OCI-LY7 (cell line): ENCODE measurements at regions not wholly inside any gene's neighbourhood (a gene's known extent, or its start where the extent isn't known, plus 50 kb on each side); places are given as distances from the start of the nearest gene placed in this dataset.

Experiments used
- EZH2phosphoT487 ChIP-seq: fragments of 200-600 bp; sonication (generic); IDR thresholded peaks from 2 replicates; pipeline ENCODE4 v1.6.1; 2018; ENCODE audit warnings: low read depth, borderline replicate concordance, mild to moderate bottlenecking, mixed run types, antibody characterized with exemption, low read length, moderate library complexity, mixed read lengths
- TF ChIP-seq, protein P1 (sequence below): fragments of 200-600 bp; sonication (generic); conservative IDR thresholded peaks from 2 replicates; pipeline ENCODE4 v1.5.1; 2014; ENCODE audit warnings: mild to moderate bottlenecking, antibody characterized with exemption, low read length, moderate library complexity, mixed read lengths

DNA sequence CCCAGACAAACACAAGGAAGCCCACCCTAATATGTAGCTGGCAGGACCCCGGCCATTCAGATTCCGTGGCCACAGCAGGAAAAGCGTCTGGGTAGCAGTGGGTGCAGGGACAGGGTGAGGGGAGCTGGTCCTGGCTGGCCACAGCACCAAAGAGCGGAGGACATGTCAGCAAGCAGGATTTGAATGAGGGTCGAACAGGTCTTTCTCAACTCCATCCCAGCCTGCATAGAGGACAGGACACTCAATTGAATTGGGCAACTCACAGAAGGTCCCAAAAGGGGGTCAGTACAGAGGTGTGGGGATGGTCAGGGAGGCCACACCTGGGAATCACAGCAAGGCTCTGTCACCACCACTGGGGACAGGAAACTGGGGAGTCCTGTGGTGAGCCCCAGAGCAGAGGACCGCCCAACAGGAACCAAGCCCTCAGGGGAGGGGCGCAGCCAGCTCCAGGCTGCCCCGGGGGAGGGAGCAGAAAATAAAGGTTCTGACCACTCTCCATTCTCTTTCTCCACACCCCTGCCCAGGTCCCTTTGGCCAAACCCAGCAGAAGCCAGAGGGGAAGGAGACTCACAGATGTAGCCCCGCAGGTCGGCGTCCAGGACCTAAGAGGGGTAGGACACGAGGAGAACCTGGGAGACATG, 108.7 kb upstream of the PPP2R2D start:
- TF ChIP-seq, protein P1, sequence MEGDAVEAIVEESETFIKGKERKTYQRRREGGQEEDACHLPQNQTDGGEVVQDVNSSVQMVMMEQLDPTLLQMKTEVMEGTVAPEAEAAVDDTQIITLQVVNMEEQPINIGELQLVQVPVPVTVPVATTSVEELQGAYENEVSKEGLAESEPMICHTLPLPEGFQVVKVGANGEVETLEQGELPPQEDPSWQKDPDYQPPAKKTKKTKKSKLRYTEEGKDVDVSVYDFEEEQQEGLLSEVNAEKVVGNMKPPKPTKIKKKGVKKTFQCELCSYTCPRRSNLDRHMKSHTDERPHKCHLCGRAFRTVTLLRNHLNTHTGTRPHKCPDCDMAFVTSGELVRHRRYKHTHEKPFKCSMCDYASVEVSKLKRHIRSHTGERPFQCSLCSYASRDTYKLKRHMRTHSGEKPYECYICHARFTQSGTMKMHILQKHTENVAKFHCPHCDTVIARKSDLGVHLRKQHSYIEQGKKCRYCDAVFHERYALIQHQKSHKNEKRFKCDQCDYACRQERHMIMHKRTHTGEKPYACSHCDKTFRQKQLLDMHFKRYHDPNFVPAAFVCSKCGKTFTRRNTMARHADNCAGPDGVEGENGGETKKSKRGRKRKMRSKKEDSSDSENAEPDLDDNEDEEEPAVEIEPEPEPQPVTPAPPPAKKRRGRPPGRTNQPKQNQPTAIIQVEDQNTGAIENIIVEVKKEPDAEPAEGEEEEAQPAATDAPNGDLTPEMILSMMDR: no peak
- TF ChIP-seq EZH2phosphoT487: no peak
